Skeletal muscle satellite cell (primary cell): ENCODE measurements at regions not wholly inside any gene's neighbourhood (a gene's known extent, or its start where the extent isn't known, plus 50 kb on each side); places are given as distances from the start of the nearest gene placed in this dataset.

Experiments used
- H3K27me3 ChIP-seq: 2 replicates; pipeline ENCODE4 v1.7.0; 2013; ENCODE audit warnings: low read length; ENCODE audit not compliant: control insufficient read depth, insufficient read depth
- H3K36me3 ChIP-seq: 2 replicates; pipeline ENCODE4 v1.7.0; 2013; ENCODE audit warnings: mild to moderate bottlenecking, control low read depth, low read length; ENCODE audit not compliant: insufficient read depth
- H3K4me1 ChIP-seq: 2 replicates; pipeline ENCODE4 v1.7.0; 2013; ENCODE audit warnings: low read length; ENCODE audit not compliant: control insufficient read depth, insufficient read depth
- H3K4me2 ChIP-seq: 2 replicates; pipeline ENCODE4 v1.7.0; 2013; ENCODE audit warnings: mild to moderate bottlenecking, low read length
- H3K4me3 ChIP-seq: 2 replicates; pipeline ENCODE4 v1.7.0; 2013; ENCODE audit warnings: low read length
- H3K9ac ChIP-seq: 2 replicates; pipeline ENCODE4 v1.7.0; 2013; ENCODE audit warnings: mild to moderate bottlenecking, low read depth, low read length, moderate library complexity
- H3K9me3 ChIP-seq: replicated peaks from 2 replicates; pipeline ENCODE4 v1.7.0; 2013; ENCODE audit warnings: mild to moderate bottlenecking, control low read depth, low read length

GRCh38 chr2:15867194-15868171 is 72.9 kb upstream of the MYCN start:
- Histone ChIP-seq H3K4me3 (no peak overlapping the region), H3K9ac (no peak overlapping the region), H3K36me3 (no peaks in the 10 kb centered on the region), H3K4me2 (no peak overlapping the region), H3K9me3 (no peaks in the 10 kb centered on the region), H3K4me1 (no peaks in the 10 kb centered on the region), H3K27me3 (no peaks in the 10 kb centered on the region)

- Histone ChIP-seq H3K4me2 (no peak overlapping the region), H3K4me1 (no peaks in the 10 kb centered on the region), H3K36me3 (no peaks in the 10 kb centered on the region), H3K4me3 (no peak overlapping the region), H3K9ac (no peak overlapping the region), H3K27me3 (no peaks in the 10 kb centered on the region), H3K9me3 (no peaks in the 10 kb centered on the region)
Measured at GRCh38 chr2:15868186-15868585, 72.2 kb upstream of the MYCN start.

- Histone ChIP-seq H3K4me3 (no peak overlapping the region), H3K27me3 (no peaks in the 10 kb centered on the region), H3K9me3 (no peaks in the 10 kb centered on the region), H3K4me2 (no peak overlapping the region), H3K9ac (no peak overlapping the region), H3K36me3 (no peaks in the 10 kb centered on the region), H3K4me1 (no peaks in the 10 kb centered on the region)
Measured at GRCh38 chr2:15868704-15869103, 71.6 kb upstream of the MYCN start.

- Histone ChIP-seq H3K27me3 (no peaks in the 10 kb centered on the region), H3K4me1 (no peaks in the 10 kb centered on the region), H3K36me3 (no peaks in the 10 kb centered on the region), H3K9me3 (peaks cover 2% of the 10 kb centered on the region), H3K4me3 (no peak overlapping the region), H3K4me2 (no peak overlapping the region), H3K9ac (no peak overlapping the region)
Measured at GRCh38 chr2:15869396-15869795, 71.0 kb upstream of the MYCN start.

- Histone ChIP-seq H3K4me3 (no peak overlapping the region), H3K27me3 (no peaks in the 10 kb centered on the region), H3K9me3 (peaks cover 6% of the 10 kb centered on the region), H3K36me3 (no peaks in the 10 kb centered on the region), H3K4me2 (no peak overlapping the region), H3K4me1 (no peaks in the 10 kb centered on the region), H3K9ac (no peak overlapping the region)
Measured at GRCh38 chr2:15869871-15870270, 70.5 kb upstream of the MYCN start.

GRCh38 chr2:15870565-15870964 is 69.8 kb upstream of the MYCN start:
- H3K36me3 ChIP-seq = no peaks in the 10 kb centered on the region
- no peak overlapping the region for H3K9ac ChIP-seq
- H3K4me3 ChIP-seq = no peak overlapping the region
- no peak overlapping the region for H3K4me2 ChIP-seq
- no peaks in the 10 kb centered on the region for H3K27me3 ChIP-seq
- H3K9me3 ChIP-seq = peaks cover 6% of the 10 kb centered on the region
- H3K4me1 ChIP-seq = no peaks in the 10 kb centered on the region

GRCh38 chr2:15871239-15871783 is 69.0 kb upstream of the MYCN start:
- Histone ChIP-seq H3K36me3 (no peaks in the 10 kb centered on the region), H3K9me3 (peaks cover 6% of the 10 kb centered on the region), H3K4me3 (no peak overlapping the region), H3K4me1 (no peaks in the 10 kb centered on the region), H3K4me2 (no peak overlapping the region), H3K9ac (no peak overlapping the region), H3K27me3 (no peaks in the 10 kb centered on the region)

- Histone ChIP-seq H3K9me3 (peaks cover 6% of the 10 kb centered on the region), H3K36me3 (no peaks in the 10 kb centered on the region), H3K9ac (no peak overlapping the region), H3K27me3 (no peaks in the 10 kb centered on the region), H3K4me1 (no peaks in the 10 kb centered on the region), H3K4me3 (no peak overlapping the region), H3K4me2 (no peak overlapping the region)
Measured at GRCh38 chr2:15872854-15873253, 67.5 kb upstream of the MYCN start.

GRCh38 chr2:15874321-15874720 is 66.0 kb upstream of the MYCN start:
- H3K36me3 ChIP-seq = no peaks in the 10 kb centered on the region
- H3K27me3 ChIP-seq = no peaks in the 10 kb centered on the region
- H3K9ac ChIP-seq = no peak overlapping the region
- no peak overlapping the region for H3K4me2 ChIP-seq
- H3K4me1 ChIP-seq = no peaks in the 10 kb centered on the region
- H3K9me3 ChIP-seq = peaks cover 6% of the 10 kb centered on the region
- H3K4me3 ChIP-seq = no peak overlapping the region

- peaks cover 6% of the 10 kb centered on the region for H3K9me3 ChIP-seq
- no peak overlapping the region for H3K4me3 ChIP-seq
- no peak overlapping the region for H3K9ac ChIP-seq
- no peaks in the 10 kb centered on the region for H3K36me3 ChIP-seq
- H3K4me2 ChIP-seq = no peak overlapping the region
- H3K4me1 ChIP-seq = no peaks in the 10 kb centered on the region
- no peaks in the 10 kb centered on the region for H3K27me3 ChIP-seq
Measured at GRCh38 chr2:15874854-15875804, 65.2 kb upstream of the MYCN start.

GRCh38 chr2:15875969-15876705 is 64.2 kb upstream of the MYCN start:
- no peaks in the 10 kb centered on the region for H3K27me3 ChIP-seq
- no peak overlapping the region for H3K4me2 ChIP-seq
- no peaks in the 10 kb centered on the region for H3K4me1 ChIP-seq
- H3K36me3 ChIP-seq = no peaks in the 10 kb centered on the region
- peaks cover 6% of the 10 kb centered on the region for H3K9me3 ChIP-seq
- H3K4me3 ChIP-seq = no peak overlapping the region
- no peak overlapping the region for H3K9ac ChIP-seq
